ENCODE measurements at regions not wholly inside any gene's neighbourhood (a gene's known extent, or its start where the extent isn't known, plus 50 kb on each side); places are given as distances from the start of the nearest gene placed in this dataset.

GRCh38 chr9:1612886-1613285, 402.3 kb upstream of the SMARCA2 start:
- DNase-seq (no peak), ATAC-seq (no peak)
- H3K27me3 ChIP-seq, result no peaks in the 10 kb centered on the region
- H3K36me3 ChIP-seq, result no peaks in the 10 kb centered on the region
- H3K4me1 ChIP-seq, result no peaks in the 10 kb centered on the region
- no peaks in the 10 kb centered on the region for H3K9me3 ChIP-seq
- H3K27ac ChIP-seq, result no peak overlapping the region
- intact Hi-C loops (cut with DNase I), result no loop called here
- no peak overlapping the region for H3K4me3 ChIP-seq
- TF ChIP-seq CTCF (IDR thresholded peaks at IDR 0.05), result no peak

GRCh38 chr9:1617419-1617818, 397.7 kb upstream of the SMARCA2 start:
- DNase-seq, result no peak
- H3K4me1 ChIP-seq, result no peaks in the 10 kb centered on the region
- intact Hi-C loops (cut with DNase I), result no loop called here
- no peak for ATAC-seq
- no peaks in the 10 kb centered on the region for H3K9me3 ChIP-seq
- no peak for TF ChIP-seq CTCF (IDR thresholded peaks at IDR 0.05)
- H3K27me3 ChIP-seq, result no peaks in the 10 kb centered on the region
- H3K4me3 ChIP-seq, result no peak overlapping the region
- H3K27ac ChIP-seq, result no peak overlapping the region
- H3K36me3 ChIP-seq, result no peaks in the 10 kb centered on the region

GRCh38 chr9:1619915-1620710, 395.0 kb upstream of the SMARCA2 start:
- no peak for TF ChIP-seq CTCF (IDR thresholded peaks at IDR 0.05)
- H3K27ac ChIP-seq, result no peak overlapping the region
- H3K4me3 ChIP-seq, result no peak overlapping the region
- H3K9me3 ChIP-seq, result no peaks in the 10 kb centered on the region
- no peak for ATAC-seq
- DNase-seq, result peak in 2 of 4 donors; percentile 17 to 54
- H3K36me3 ChIP-seq, result no peaks in the 10 kb centered on the region
- no peaks in the 10 kb centered on the region for H3K27me3 ChIP-seq
- intact Hi-C loops (cut with DNase I), result no loop called here
- no peaks in the 10 kb centered on the region for H3K4me1 ChIP-seq

- no peaks in the 10 kb centered on the region for H3K36me3 ChIP-seq
- H3K4me3 ChIP-seq, result no peak overlapping the region
- no peaks in the 10 kb centered on the region for H3K9me3 ChIP-seq
- intact Hi-C loops (cut with DNase I), result no loop called here
- no peak overlapping the region for H3K27ac ChIP-seq
- no peak for TF ChIP-seq CTCF (IDR thresholded peaks at IDR 0.05)
- DNase-seq (no peak), ATAC-seq (no peak)
- no peaks in the 10 kb centered on the region for H3K4me1 ChIP-seq
- no peaks in the 10 kb centered on the region for H3K27me3 ChIP-seq
Measured at GRCh38 chr9:1637401-1637800, 377.7 kb upstream of the SMARCA2 start.

- H3K4me1 ChIP-seq, result no peaks in the 10 kb centered on the region
- intact Hi-C loops (cut with DNase I), result no loop called here
- H3K27ac ChIP-seq, result no peak overlapping the region
- no peaks in the 10 kb centered on the region for H3K27me3 ChIP-seq
- no peaks in the 10 kb centered on the region for H3K36me3 ChIP-seq
- no peak overlapping the region for H3K4me3 ChIP-seq
- ATAC-seq (no peak), DNase-seq (no peak)
- no peak for TF ChIP-seq CTCF (IDR thresholded peaks at IDR 0.05)
- H3K9me3 ChIP-seq, result no peaks in the 10 kb centered on the region
Measured at GRCh38 chr9:1639166-1639565, 376.0 kb upstream of the SMARCA2 start.

Data from left lung (tissue), 4 donors.